ENCODE measurements at regions not wholly inside any gene's neighbourhood (a gene's known extent, or its start where the extent isn't known, plus 50 kb on each side); places are given as distances from the start of the nearest gene placed in this dataset.
A peak's percentile ranks its signal among the peaks of the same experiment; 100 is the strongest.

- no peak overlapping the region for H3K27ac ChIP-seq
- 0 out of 2 replicates have a peak, but pooled peaks cover 2% of the 10 kb centered on the region for H3K36me3 ChIP-seq
- H3K9me3 ChIP-seq (ENCODE audit: severe bottlenecking) = peaks cover 3% of the 10 kb centered on the region
- TF ChIP-seq, protein P1, sequence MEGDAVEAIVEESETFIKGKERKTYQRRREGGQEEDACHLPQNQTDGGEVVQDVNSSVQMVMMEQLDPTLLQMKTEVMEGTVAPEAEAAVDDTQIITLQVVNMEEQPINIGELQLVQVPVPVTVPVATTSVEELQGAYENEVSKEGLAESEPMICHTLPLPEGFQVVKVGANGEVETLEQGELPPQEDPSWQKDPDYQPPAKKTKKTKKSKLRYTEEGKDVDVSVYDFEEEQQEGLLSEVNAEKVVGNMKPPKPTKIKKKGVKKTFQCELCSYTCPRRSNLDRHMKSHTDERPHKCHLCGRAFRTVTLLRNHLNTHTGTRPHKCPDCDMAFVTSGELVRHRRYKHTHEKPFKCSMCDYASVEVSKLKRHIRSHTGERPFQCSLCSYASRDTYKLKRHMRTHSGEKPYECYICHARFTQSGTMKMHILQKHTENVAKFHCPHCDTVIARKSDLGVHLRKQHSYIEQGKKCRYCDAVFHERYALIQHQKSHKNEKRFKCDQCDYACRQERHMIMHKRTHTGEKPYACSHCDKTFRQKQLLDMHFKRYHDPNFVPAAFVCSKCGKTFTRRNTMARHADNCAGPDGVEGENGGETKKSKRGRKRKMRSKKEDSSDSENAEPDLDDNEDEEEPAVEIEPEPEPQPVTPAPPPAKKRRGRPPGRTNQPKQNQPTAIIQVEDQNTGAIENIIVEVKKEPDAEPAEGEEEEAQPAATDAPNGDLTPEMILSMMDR (IDR thresholded peaks at IDR 0.05; ENCODE audit: low read depth, low read length) = no peak
- H3K27me3 ChIP-seq (ENCODE audit: insufficient read depth, low read depth, severe bottlenecking) = no peaks in the 10 kb centered on the region
- DNase-seq = no peak
- H3K4me3 ChIP-seq (ENCODE audit: low read depth, low read length) = no peak overlapping the region
Measured at GRCh38 chr12:3336606-3337311, 154.2 kb upstream of the PRMT8 start.

DNA sequence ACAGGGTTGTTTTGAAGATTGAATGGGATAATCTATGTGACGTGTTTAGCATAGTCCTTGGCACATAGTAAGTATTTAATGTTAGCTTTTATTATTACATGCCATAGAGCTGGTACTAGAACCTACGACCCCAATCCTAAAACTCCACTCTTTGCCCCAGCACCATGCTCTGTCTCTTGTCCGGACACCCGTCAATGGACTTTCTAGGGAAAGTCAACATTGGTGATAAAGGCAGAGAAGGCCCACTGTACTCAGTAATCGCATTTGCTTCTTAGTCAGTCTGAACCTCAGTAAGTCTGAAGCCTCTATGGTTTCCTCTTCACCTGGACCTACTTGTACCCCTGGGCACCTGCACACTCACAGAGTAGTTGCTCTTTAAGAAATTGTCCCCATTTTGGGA is 153.1 kb upstream of the PRMT8 start:
- DNase-seq = no peak
- TF ChIP-seq, protein P1 (IDR thresholded peaks at IDR 0.05; ENCODE audit: low read depth, low read length) = no peak
- H3K9me3 ChIP-seq (ENCODE audit: severe bottlenecking) = no peaks in the 10 kb centered on the region
- H3K27me3 ChIP-seq (ENCODE audit: insufficient read depth, low read depth, severe bottlenecking) = no peaks in the 10 kb centered on the region
- no peaks in the 10 kb centered on the region for H3K36me3 ChIP-seq
- H3K4me3 ChIP-seq (ENCODE audit: low read depth, low read length) = no peak overlapping the region
- no peak overlapping the region for H3K27ac ChIP-seq

DNA sequence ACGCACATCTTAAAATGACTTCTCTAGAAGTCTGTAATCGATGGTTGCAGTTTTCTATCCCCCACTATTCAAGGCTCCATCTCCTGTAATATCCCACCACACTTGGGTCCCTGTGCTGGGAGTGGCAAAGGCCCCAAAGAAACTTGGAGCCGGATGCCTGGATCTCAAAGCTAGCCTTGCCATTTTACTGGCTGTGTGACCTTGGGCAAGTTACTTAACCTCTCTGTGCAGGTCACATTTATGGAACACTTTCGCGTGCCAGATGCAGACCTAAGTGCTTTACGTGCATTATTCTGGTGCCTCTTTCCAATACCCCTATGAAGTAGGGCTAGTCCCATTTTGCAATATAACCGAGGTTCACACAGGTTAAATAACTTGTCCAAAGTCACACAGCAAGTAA is 151.8 kb upstream of the PRMT8 start:
- Histone ChIP-seq H3K36me3 (no peaks in the 10 kb centered on the region), H3K27ac (no peak overlapping the region), H3K27me3 (ENCODE audit: insufficient read depth, low read depth, severe bottlenecking) (no peaks in the 10 kb centered on the region), H3K9me3 (ENCODE audit: severe bottlenecking) (no peaks in the 10 kb centered on the region), H3K4me3 (ENCODE audit: low read depth, low read length) (no peak overlapping the region)
- DNase-seq = no peak
- TF ChIP-seq, protein P1 (IDR thresholded peaks at IDR 0.05; ENCODE audit: low read depth, low read length) = no peak

GRCh38 chr12:3341594-3341993 is 149.4 kb upstream of the PRMT8 start:
- TF ChIP-seq, protein P1 (IDR thresholded peaks at IDR 0.05; ENCODE audit: low read depth, low read length) = no peak
- Histone ChIP-seq H3K27me3 (ENCODE audit: insufficient read depth, low read depth, severe bottlenecking) (no peaks in the 10 kb centered on the region), H3K4me3 (ENCODE audit: low read depth, low read length) (peak overlapping the region; percentile 13), H3K27ac (peak overlapping the region; percentile 92), H3K9me3 (ENCODE audit: severe bottlenecking) (no peaks in the 10 kb centered on the region), H3K36me3 (no peaks in the 10 kb centered on the region)
- peak; percentile 69 for DNase-seq

DNA sequence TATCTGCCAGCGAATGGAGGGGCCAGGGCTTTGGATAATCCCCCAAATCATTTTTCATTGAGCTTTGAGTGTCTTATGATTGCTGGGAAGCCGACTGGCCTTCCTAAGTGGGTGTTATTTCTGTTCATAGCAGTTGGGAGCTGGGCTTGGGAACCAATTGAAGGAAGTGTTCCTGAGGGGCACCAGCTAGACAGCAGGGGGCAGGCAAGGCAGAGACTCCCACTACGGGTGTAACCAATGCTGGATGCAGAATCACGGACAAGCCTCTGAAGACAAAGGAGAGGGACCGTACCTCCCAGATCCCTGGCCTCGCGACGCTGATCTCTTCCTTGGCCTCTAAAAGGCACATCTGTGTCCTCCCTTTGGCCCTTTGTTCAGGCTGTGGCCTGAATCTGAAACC is 149.0 kb upstream of the PRMT8 start:
- no peaks in the 10 kb centered on the region for H3K9me3 ChIP-seq (ENCODE audit: severe bottlenecking)
- H3K27ac ChIP-seq = peak overlapping the region; percentile 92
- peak; percentile 93 for DNase-seq
- H3K36me3 ChIP-seq = no peaks in the 10 kb centered on the region
- H3K27me3 ChIP-seq (ENCODE audit: insufficient read depth, low read depth, severe bottlenecking) = no peaks in the 10 kb centered on the region
- TF ChIP-seq, protein P1 (IDR thresholded peaks at IDR 0.05; ENCODE audit: low read depth, low read length) = peak; percentile 83
- H3K4me3 ChIP-seq (ENCODE audit: low read depth, low read length) = peak overlapping the region; percentile 42

GRCh38 chr12:3348055-3348454 is 142.9 kb upstream of the PRMT8 start:
- Histone ChIP-seq H3K36me3 (no peaks in the 10 kb centered on the region), H3K27ac (no peak overlapping the region), H3K9me3 (ENCODE audit: severe bottlenecking) (no peaks in the 10 kb centered on the region), H3K27me3 (ENCODE audit: insufficient read depth, low read depth, severe bottlenecking) (no peaks in the 10 kb centered on the region), H3K4me3 (ENCODE audit: low read depth, low read length) (no peak overlapping the region)
- no peak for DNase-seq
- TF ChIP-seq, protein P1 (IDR thresholded peaks at IDR 0.05; ENCODE audit: low read depth, low read length) = no peak

Data from WERI-Rb-1 (cell line).